ENCODE measurements at regions not wholly inside any gene's neighbourhood (a gene's known extent, or its start where the extent isn't known, plus 50 kb on each side); places are given as distances from the start of the nearest gene placed in this dataset.

- no peak overlapping the region for H3K4me3 Mint-ChIP-seq (ENCODE audit: unreplicated experiment)
- TF ChIP-seq CTCF (IDR thresholded peaks at IDR 0.05): no peak
- H3K36me3 Mint-ChIP-seq (ENCODE audit: low read depth): peaks cover 6% of the 10 kb centered on the region
- peaks cover 20% of the 10 kb centered on the region for H3K9me3 Mint-ChIP-seq (ENCODE audit: low read depth)
- no peak for DNase-seq (ENCODE audit: low spot score)
- H3K4me1 Mint-ChIP-seq (ENCODE audit: low read depth): no peaks in the 10 kb centered on the region
- no peak overlapping the region for H3K27ac Mint-ChIP-seq (ENCODE audit: unreplicated experiment)
- peaks cover 36% of the 10 kb centered on the region for H3K27me3 Mint-ChIP-seq (ENCODE audit: low read depth)
Measured at GRCh38 chr16:89027281-89027680, 50.3 kb upstream of the CBFA2T3 start.

- H3K4me3 Mint-ChIP-seq (ENCODE audit: unreplicated experiment): no peak overlapping the region
- H3K9me3 Mint-ChIP-seq (ENCODE audit: low read depth): peaks cover 13% of the 10 kb centered on the region
- peaks cover 45% of the 10 kb centered on the region for H3K27me3 Mint-ChIP-seq (ENCODE audit: low read depth)
- no peaks in the 10 kb centered on the region for H3K36me3 Mint-ChIP-seq (ENCODE audit: low read depth)
- no peaks in the 10 kb centered on the region for H3K4me1 Mint-ChIP-seq (ENCODE audit: low read depth)
- peak; percentile 64 for DNase-seq (ENCODE audit: low spot score)
- TF ChIP-seq CTCF (IDR thresholded peaks at IDR 0.05): no peak
- H3K27ac Mint-ChIP-seq (ENCODE audit: unreplicated experiment): no peak overlapping the region
Measured at GRCh38 chr16:89031715-89032659, 55.0 kb upstream of the CBFA2T3 start.

GRCh38 chr16:89033304-89033703, 56.3 kb upstream of the CBFA2T3 start:
- Mint-ChIP-seq H3K4me3 (ENCODE audit: unreplicated experiment) (no peak overlapping the region), H3K27me3 (ENCODE audit: low read depth) (peaks cover 45% of the 10 kb centered on the region), H3K9me3 (ENCODE audit: low read depth) (peaks cover 8% of the 10 kb centered on the region), H3K4me1 (ENCODE audit: low read depth) (no peaks in the 10 kb centered on the region), H3K27ac (ENCODE audit: unreplicated experiment) (no peak overlapping the region), H3K36me3 (ENCODE audit: low read depth) (no peaks in the 10 kb centered on the region)
- TF ChIP-seq CTCF (IDR thresholded peaks at IDR 0.05): no peak
- DNase-seq (ENCODE audit: low spot score): peak; percentile 69

GRCh38 chr16:89033796-89034572, 57.0 kb upstream of the CBFA2T3 start:
- no peak overlapping the region for H3K27ac Mint-ChIP-seq (ENCODE audit: unreplicated experiment)
- peaks cover 47% of the 10 kb centered on the region for H3K27me3 Mint-ChIP-seq (ENCODE audit: low read depth)
- DNase-seq (ENCODE audit: low spot score): peak; percentile 75

More at GRCh38 chr16:89033796-89034572, 57.0 kb upstream of the CBFA2T3 start:
- H3K4me3 Mint-ChIP-seq (ENCODE audit: unreplicated experiment): no peak overlapping the region
- no peak for TF ChIP-seq CTCF (IDR thresholded peaks at IDR 0.05)
- H3K9me3 Mint-ChIP-seq (ENCODE audit: low read depth): peaks cover 8% of the 10 kb centered on the region
- H3K4me1 Mint-ChIP-seq (ENCODE audit: low read depth): no peaks in the 10 kb centered on the region
- no peaks in the 10 kb centered on the region for H3K36me3 Mint-ChIP-seq (ENCODE audit: low read depth)

Data from chondrocyte (in vitro differentiated cells).